ENCODE measurements at regions not wholly inside any gene's neighbourhood (a gene's known extent, or its start where the extent isn't known, plus 50 kb on each side); places are given as distances from the start of the nearest gene placed in this dataset.

DNA sequence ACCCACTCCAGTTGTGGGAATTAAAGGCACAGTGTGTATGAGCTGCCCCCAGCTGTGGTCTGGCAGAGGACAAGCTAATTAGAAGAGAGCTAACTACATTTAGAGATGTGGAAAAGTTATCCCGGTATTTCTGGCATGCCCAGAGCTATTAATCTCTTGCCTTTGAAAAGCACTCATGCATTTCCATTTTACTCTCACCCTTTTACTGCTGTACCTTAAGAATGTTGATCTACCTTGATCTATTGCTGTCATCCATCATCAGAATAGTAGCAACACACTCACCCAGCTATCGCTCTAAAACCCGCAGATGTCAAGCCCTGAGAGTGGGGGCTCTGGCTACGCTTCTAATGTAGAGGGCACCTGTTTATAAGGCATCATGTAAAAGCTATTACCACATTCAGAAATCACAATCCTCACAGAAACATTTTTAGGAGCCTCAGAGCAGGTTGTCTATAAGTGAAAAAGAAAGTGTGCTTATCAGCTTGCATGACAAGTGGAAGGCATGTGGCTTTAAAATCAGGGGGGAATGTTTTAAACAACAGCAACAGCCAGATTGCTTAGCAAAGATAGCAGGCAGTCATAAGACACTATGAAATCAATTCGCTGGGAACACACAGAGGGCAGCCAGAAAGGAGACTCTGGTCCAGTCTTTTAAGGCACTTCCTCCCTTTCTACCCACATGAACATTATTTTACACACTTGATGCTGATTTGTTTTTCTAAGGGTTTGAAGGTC lies 224.2 kb upstream of the IRS2 start:
- TF ChIP-seq, protein P1, sequence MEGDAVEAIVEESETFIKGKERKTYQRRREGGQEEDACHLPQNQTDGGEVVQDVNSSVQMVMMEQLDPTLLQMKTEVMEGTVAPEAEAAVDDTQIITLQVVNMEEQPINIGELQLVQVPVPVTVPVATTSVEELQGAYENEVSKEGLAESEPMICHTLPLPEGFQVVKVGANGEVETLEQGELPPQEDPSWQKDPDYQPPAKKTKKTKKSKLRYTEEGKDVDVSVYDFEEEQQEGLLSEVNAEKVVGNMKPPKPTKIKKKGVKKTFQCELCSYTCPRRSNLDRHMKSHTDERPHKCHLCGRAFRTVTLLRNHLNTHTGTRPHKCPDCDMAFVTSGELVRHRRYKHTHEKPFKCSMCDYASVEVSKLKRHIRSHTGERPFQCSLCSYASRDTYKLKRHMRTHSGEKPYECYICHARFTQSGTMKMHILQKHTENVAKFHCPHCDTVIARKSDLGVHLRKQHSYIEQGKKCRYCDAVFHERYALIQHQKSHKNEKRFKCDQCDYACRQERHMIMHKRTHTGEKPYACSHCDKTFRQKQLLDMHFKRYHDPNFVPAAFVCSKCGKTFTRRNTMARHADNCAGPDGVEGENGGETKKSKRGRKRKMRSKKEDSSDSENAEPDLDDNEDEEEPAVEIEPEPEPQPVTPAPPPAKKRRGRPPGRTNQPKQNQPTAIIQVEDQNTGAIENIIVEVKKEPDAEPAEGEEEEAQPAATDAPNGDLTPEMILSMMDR (conservative IDR thresholded peaks at IDR 0.05) = no peak
- H3K36me3 Mint-ChIP-seq (ENCODE audit: low read depth) = no peaks in the 10 kb centered on the region
- no peaks in the 10 kb centered on the region for H3K9me3 Mint-ChIP-seq

DNA sequence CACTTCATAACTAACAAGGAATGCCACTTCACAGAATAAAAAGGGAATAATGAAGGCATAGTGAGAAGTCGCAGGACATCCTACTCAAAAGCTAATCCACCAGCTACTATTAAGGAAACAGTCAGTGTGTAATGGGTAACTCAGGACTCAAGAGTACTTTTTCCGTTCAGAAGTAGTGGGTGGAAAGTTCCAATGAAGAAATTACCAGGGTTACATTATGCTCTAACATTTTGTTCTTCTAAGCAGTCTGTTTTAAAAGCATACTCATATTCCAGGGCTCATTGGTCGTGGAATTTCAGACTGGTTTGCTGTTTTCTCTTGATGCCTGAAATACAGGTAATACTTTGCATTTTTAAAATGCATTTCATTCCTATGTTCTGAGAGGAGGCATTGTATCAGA lies 222.4 kb upstream of the IRS2 start:
- WGBS, 2 experiments (ENCODE audit: insufficient coverage in 1 of 2, insufficient read length in 1 of 2) = 90% methylated on average over 2 of the region's 3 CpGs; no CpG with 5 or more reads in 1 of the 2 experiments
- H3K27me3 ChIP-seq (ENCODE audit: control insufficient read depth, insufficient read depth, low read length, poor library complexity, severe bottlenecking) = no peaks in the 10 kb centered on the region
- no peak for DNase-seq
- TF ChIP-seq, protein P1 (conservative IDR thresholded peaks at IDR 0.05) = no peak
- no peaks in the 10 kb centered on the region for H3K9me3 ChIP-seq (ENCODE audit: control insufficient read depth, low read length)
- Mint-ChIP-seq H3K4me3 (no peak overlapping the region), H3K36me3 (ENCODE audit: low read depth) (no peaks in the 10 kb centered on the region), H3K9me3 (no peaks in the 10 kb centered on the region), H3K27me3 (ENCODE audit: insufficient read depth) (no peaks in the 10 kb centered on the region), H3K4me1 (no peaks in the 10 kb centered on the region), H3K27ac (no peak overlapping the region)
- no peaks in the 10 kb centered on the region for H3K4me1 ChIP-seq (ENCODE audit: control insufficient read depth, insufficient read depth, low read length)
- no peak overlapping the region for H3K27ac ChIP-seq (ENCODE audit: low read depth, low read length)
- H3K9ac ChIP-seq (ENCODE audit: extremely low read depth, low read length, poor library complexity, severe bottlenecking) = no peak overlapping the region
- no peak overlapping the region for H3K4me3 ChIP-seq (ENCODE audit: low read length)
- H3K36me3 ChIP-seq (ENCODE audit: control insufficient read depth, insufficient read depth, low read length) = no peaks in the 10 kb centered on the region

More for the DNA sequence above, 224.2 kb upstream of the IRS2 start:
- no peaks in the 10 kb centered on the region for H3K4me1 Mint-ChIP-seq
- H3K27me3 Mint-ChIP-seq (ENCODE audit: insufficient read depth) = no peaks in the 10 kb centered on the region
- DNase-seq = no peak
- H3K36me3 ChIP-seq (ENCODE audit: control insufficient read depth, insufficient read depth, low read length) = no peaks in the 10 kb centered on the region
- no peak overlapping the region for H3K9ac ChIP-seq (ENCODE audit: extremely low read depth, low read length, poor library complexity, severe bottlenecking)
- H3K4me1 ChIP-seq (ENCODE audit: control insufficient read depth, insufficient read depth, low read length) = no peaks in the 10 kb centered on the region
- WGBS, 2 experiments (ENCODE audit: insufficient coverage in 1 of 2, insufficient read length in 1 of 2) = 93 to 96% methylated on average over 4 to 5 of the region's 5 CpGs
- H3K27ac Mint-ChIP-seq = no peak overlapping the region
- H3K27ac ChIP-seq (ENCODE audit: low read depth, low read length) = no peak overlapping the region
- H3K4me3 ChIP-seq (ENCODE audit: low read length) = no peak overlapping the region
- H3K27me3 ChIP-seq (ENCODE audit: control insufficient read depth, insufficient read depth, low read length, poor library complexity, severe bottlenecking) = no peaks in the 10 kb centered on the region
- no peak overlapping the region for H3K4me3 Mint-ChIP-seq
- no peaks in the 10 kb centered on the region for H3K9me3 ChIP-seq (ENCODE audit: control insufficient read depth, low read length)

DNA sequence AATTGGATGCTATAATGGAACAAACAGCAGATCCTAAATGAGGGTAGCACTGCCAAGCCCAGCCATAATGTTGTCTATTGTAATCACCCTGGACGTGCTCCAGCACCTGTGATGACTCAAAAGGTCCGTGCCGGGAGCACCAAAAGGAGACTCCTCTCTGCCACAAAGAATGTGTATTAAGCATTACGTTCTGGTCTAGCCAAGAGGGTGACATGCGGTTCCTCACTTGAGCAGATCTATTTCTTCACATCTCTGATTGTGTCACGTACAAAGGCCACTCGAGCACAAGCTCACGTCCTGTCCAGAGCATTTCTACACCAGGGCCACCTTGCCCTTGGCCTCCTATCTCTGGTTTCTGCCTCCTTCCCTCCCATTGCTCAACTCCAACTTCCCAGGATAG lies 219.9 kb upstream of the IRS2 start:
- Mint-ChIP-seq H3K4me1 (no peaks in the 10 kb centered on the region), H3K27me3 (ENCODE audit: insufficient read depth) (no peaks in the 10 kb centered on the region), H3K27ac (no peak overlapping the region), H3K36me3 (ENCODE audit: low read depth) (no peaks in the 10 kb centered on the region), H3K4me3 (no peak overlapping the region), H3K9me3 (no peaks in the 10 kb centered on the region)
- Histone ChIP-seq H3K27ac (ENCODE audit: low read depth, low read length) (no peak overlapping the region), H3K4me1 (ENCODE audit: control insufficient read depth, insufficient read depth, low read length) (no peaks in the 10 kb centered on the region), H3K9ac (ENCODE audit: extremely low read depth, low read length, poor library complexity, severe bottlenecking) (no peak overlapping the region), H3K27me3 (ENCODE audit: control insufficient read depth, insufficient read depth, low read length, poor library complexity, severe bottlenecking) (no peaks in the 10 kb centered on the region), H3K9me3 (ENCODE audit: control insufficient read depth, low read length) (no peaks in the 10 kb centered on the region), H3K36me3 (ENCODE audit: control insufficient read depth, insufficient read depth, low read length) (no peaks in the 10 kb centered on the region), H3K4me3 (ENCODE audit: low read length) (no peak overlapping the region)
- 84 to 91% methylated on average over 8 of the region's 8 CpGs for WGBS, 2 experiments (ENCODE audit: insufficient coverage in 1 of 2, insufficient read length in 1 of 2)
- no peak for DNase-seq
- TF ChIP-seq, protein P1 (conservative IDR thresholded peaks at IDR 0.05) = no peak
